Endothelial cell (in vitro differentiated cells): ENCODE measurements at regions not wholly inside any gene's neighbourhood (a gene's known extent, or its start where the extent isn't known, plus 50 kb on each side); places are given as distances from the start of the nearest gene placed in this dataset.

Experiments
- DNase-seq: peaks from one replicate; pipeline ENCODE4 v3.0.0; 2021; ENCODE audit warnings: low spot score
- H3K27ac Mint-ChIP-seq: one replicate; pipeline ENCODE4 v1.8.0; 2021; ENCODE audit warnings: mixed read lengths, inconsistent platforms; ENCODE audit not compliant: unreplicated experiment
- H3K27me3 Mint-ChIP-seq: one replicate; pipeline ENCODE4 v1.8.0; 2021; ENCODE audit warnings: mild to moderate bottlenecking, moderate library complexity, mixed read lengths, inconsistent platforms; ENCODE audit not compliant: unreplicated experiment
- H3K36me3 Mint-ChIP-seq: one replicate; pipeline ENCODE4 v1.8.0; 2021; ENCODE audit warnings: mild to moderate bottlenecking, low read depth, mixed read lengths, inconsistent platforms; ENCODE audit not compliant: unreplicated experiment
- H3K4me1 Mint-ChIP-seq: one replicate; pipeline ENCODE4 v1.8.0; 2021; ENCODE audit warnings: mild to moderate bottlenecking, mixed read lengths, inconsistent platforms; ENCODE audit not compliant: unreplicated experiment
- H3K4me3 Mint-ChIP-seq: one replicate; pipeline ENCODE4 v1.8.0; 2021; ENCODE audit warnings: mild to moderate bottlenecking, mixed read lengths, inconsistent platforms; ENCODE audit not compliant: unreplicated experiment
- H3K9me3 Mint-ChIP-seq: one replicate; pipeline ENCODE4 v1.8.0; 2021; ENCODE audit warnings: mixed read lengths, inconsistent platforms; ENCODE audit not compliant: unreplicated experiment
- CTCF ChIP-seq: fragments of 200-600 bp; sonication (generic); IDR thresholded peaks from one replicate; pipeline ENCODE4 v1.5.0; 2021; ENCODE audit warnings: antibody characterized with exemption; ENCODE audit not compliant: unreplicated experiment

GRCh38 chr1:184919892-184920291 is 54.4 kb downstream of the NIBAN1 start:
- TF ChIP-seq CTCF = no peak
- H3K36me3 Mint-ChIP-seq = no peaks in the 10 kb centered on the region
- no peak overlapping the region for H3K27ac Mint-ChIP-seq
- H3K27me3 Mint-ChIP-seq = peaks cover 5% of the 10 kb centered on the region
- no peaks in the 10 kb centered on the region for H3K9me3 Mint-ChIP-seq
- H3K4me1 Mint-ChIP-seq = peaks cover 4% of the 10 kb centered on the region
- H3K4me3 Mint-ChIP-seq = no peak overlapping the region
- no peak for DNase-seq

- Mint-ChIP-seq H3K4me1 (peaks cover 4% of the 10 kb centered on the region), H3K27me3 (peaks cover 5% of the 10 kb centered on the region), H3K9me3 (no peaks in the 10 kb centered on the region), H3K36me3 (no peaks in the 10 kb centered on the region), H3K27ac (no peak overlapping the region), H3K4me3 (no peak overlapping the region)
- no peak for DNase-seq
- no peak for TF ChIP-seq CTCF
Measured at GRCh38 chr1:184915463-184916090, 58.7 kb downstream of the NIBAN1 start.

GRCh38 chr1:184914149-184914548 is 60.2 kb downstream of the NIBAN1 start:
- Mint-ChIP-seq H3K4me3 (no peak overlapping the region), H3K27ac (no peak overlapping the region), H3K27me3 (peaks cover 5% of the 10 kb centered on the region), H3K9me3 (no peaks in the 10 kb centered on the region), H3K36me3 (no peaks in the 10 kb centered on the region), H3K4me1 (no peaks in the 10 kb centered on the region)
- DNase-seq = no peak
- no peak for TF ChIP-seq CTCF

GRCh38 chr1:184912392-184912791 is 61.9 kb downstream of the NIBAN1 start:
- H3K27ac Mint-ChIP-seq = no peak overlapping the region
- no peak for DNase-seq
- no peak for TF ChIP-seq CTCF
- H3K4me1 Mint-ChIP-seq = no peaks in the 10 kb centered on the region
- H3K9me3 Mint-ChIP-seq = no peaks in the 10 kb centered on the region
- H3K4me3 Mint-ChIP-seq = no peak overlapping the region
- no peaks in the 10 kb centered on the region for H3K36me3 Mint-ChIP-seq
- H3K27me3 Mint-ChIP-seq = peaks cover under 1% of the 10 kb centered on the region

GRCh38 chr1:184911830-184912229 is 62.5 kb downstream of the NIBAN1 start:
- H3K27ac Mint-ChIP-seq = no peak overlapping the region
- no peak for TF ChIP-seq CTCF

More at GRCh38 chr1:184911830-184912229, 62.5 kb downstream of the NIBAN1 start:
- H3K36me3 Mint-ChIP-seq = no peaks in the 10 kb centered on the region
- no peak overlapping the region for H3K4me3 Mint-ChIP-seq
- no peaks in the 10 kb centered on the region for H3K9me3 Mint-ChIP-seq
- no peaks in the 10 kb centered on the region for H3K4me1 Mint-ChIP-seq
- no peak for DNase-seq
- H3K27me3 Mint-ChIP-seq = no peaks in the 10 kb centered on the region
